Lower leg skin (tissue), 3 donors: ENCODE measurements at regions not wholly inside any gene's neighbourhood (a gene's known extent, or its start where the extent isn't known, plus 50 kb on each side); places are given as distances from the start of the nearest gene placed in this dataset.

Experiments used
- POLR2A ChIP-seq, 2 donors: fragments of 450-650 bp; IDR thresholded peaks; one replicate each; pipeline ENCODE4 v1.6.1; 2016 to 2017; ENCODE audit warnings: antibody characterized with exemption in 2 of 2, mild to moderate bottlenecking in 1 of 2, moderate library complexity in 1 of 2
- TF ChIP-seq, protein P1 (sequence below), 3 donors: fragments of 450-650 bp; IDR thresholded peaks; one replicate each; pipeline ENCODE4 v1.5.1; 2016; ENCODE audit warnings: antibody characterized with exemption in 3 of 3, mild to moderate bottlenecking in 3 of 3, moderate library complexity in 2 of 3

DNA sequence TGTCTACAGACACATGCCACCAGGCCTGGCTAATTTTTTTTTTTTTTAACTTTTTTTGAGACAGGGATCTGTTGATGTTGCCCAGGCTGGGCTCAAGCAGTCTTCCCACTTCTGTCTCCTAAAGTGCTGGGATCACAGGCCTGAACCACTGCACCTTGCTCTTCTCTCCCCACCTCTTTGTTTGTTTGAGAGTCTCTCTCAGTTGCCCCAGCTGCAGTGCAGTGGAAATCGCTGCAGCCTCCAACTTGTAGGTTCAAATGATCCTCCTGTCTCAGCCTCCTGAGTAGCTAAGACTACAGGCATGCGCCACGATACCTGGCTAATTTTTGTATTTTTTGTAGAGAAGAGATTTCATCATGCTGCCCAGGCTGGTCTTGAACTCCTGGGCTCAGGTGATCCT, 115.6 kb downstream of the LARP7 start:
- TF ChIP-seq, protein P1, sequence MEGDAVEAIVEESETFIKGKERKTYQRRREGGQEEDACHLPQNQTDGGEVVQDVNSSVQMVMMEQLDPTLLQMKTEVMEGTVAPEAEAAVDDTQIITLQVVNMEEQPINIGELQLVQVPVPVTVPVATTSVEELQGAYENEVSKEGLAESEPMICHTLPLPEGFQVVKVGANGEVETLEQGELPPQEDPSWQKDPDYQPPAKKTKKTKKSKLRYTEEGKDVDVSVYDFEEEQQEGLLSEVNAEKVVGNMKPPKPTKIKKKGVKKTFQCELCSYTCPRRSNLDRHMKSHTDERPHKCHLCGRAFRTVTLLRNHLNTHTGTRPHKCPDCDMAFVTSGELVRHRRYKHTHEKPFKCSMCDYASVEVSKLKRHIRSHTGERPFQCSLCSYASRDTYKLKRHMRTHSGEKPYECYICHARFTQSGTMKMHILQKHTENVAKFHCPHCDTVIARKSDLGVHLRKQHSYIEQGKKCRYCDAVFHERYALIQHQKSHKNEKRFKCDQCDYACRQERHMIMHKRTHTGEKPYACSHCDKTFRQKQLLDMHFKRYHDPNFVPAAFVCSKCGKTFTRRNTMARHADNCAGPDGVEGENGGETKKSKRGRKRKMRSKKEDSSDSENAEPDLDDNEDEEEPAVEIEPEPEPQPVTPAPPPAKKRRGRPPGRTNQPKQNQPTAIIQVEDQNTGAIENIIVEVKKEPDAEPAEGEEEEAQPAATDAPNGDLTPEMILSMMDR (IDR thresholded peaks at IDR 0.05): no peak
- TF ChIP-seq POLR2A (IDR thresholded peaks at IDR 0.05): no peak
